PC-3 (cell line): ENCODE measurements at regions not wholly inside any gene's neighbourhood (a gene's known extent, or its start where the extent isn't known, plus 50 kb on each side); places are given as distances from the start of the nearest gene placed in this dataset.

Experiments
- CTCF ChIP-seq: fragments of 300-600 bp; sonication (generic); conservative IDR thresholded peaks from 2 replicates; pipeline ENCODE4 v1.5.1; 2017; ENCODE audit warnings: antibody characterized with exemption, low read depth, mild to moderate bottlenecking, low read length
- EZH2 ChIP-seq: fragments of 300-600 bp; sonication (generic); IDR thresholded peaks from one replicate; pipeline ENCODE4 v1.6.1; 2017; ENCODE audit warnings: antibody characterized with exemption, mild to moderate bottlenecking, low read length; ENCODE audit not compliant: unreplicated experiment
- EZH2phosphoT487 ChIP-seq: fragments of 300-600 bp; sonication (generic); IDR thresholded peaks from 2 replicates; pipeline ENCODE4 v1.6.1; 2018; ENCODE audit warnings: mild to moderate bottlenecking, antibody characterized with exemption, low read length, borderline replicate concordance

GRCh38 chr16:25464058-25464457, 206.4 kb upstream of the ZKSCAN2 start:
- no peak for TF ChIP-seq CTCF
- no peak for TF ChIP-seq EZH2
- TF ChIP-seq EZH2phosphoT487 = no peak
